Urinary bladder (tissue), 3 donors: ENCODE measurements at regions not wholly inside any gene's neighbourhood (a gene's known extent, or its start where the extent isn't known, plus 50 kb on each side); places are given as distances from the start of the nearest gene placed in this dataset.

Experiments
- DNase-seq: peaks from one replicate; pipeline ENCODE4 v3.0.0-alpha.2; 2015; ENCODE audit errors: extremely low spot score
- H3K27ac ChIP-seq: one replicate; pipeline ENCODE4 v1.5.1; 2013; ENCODE audit warnings: low read depth, mild to moderate bottlenecking, moderate library complexity
- H3K36me3 ChIP-seq: one replicate; pipeline ENCODE4 v1.6.1; 2013; ENCODE audit warnings: mild to moderate bottlenecking, moderate library complexity; ENCODE audit not compliant: insufficient read depth
- H3K4me1 ChIP-seq: one replicate; pipeline ENCODE4 v1.6.1; 2013; ENCODE audit warnings: mild to moderate bottlenecking, moderate library complexity; ENCODE audit not compliant: insufficient read depth
- H3K4me3 ChIP-seq: one replicate; pipeline ENCODE4 v1.5.1; 2013; ENCODE audit warnings: low read depth, low read length
- WGBS: extraction: QIAGEN DNeasy Blood & Tissue Kit; methylation state at CpG from one replicate; pipeline ENCODE4 v1.1.7; 2013; 5-methylcytosine and 5-hydroxymethylcytosine counted together
- donor health status: healthy with polysubstance abuse.
- donor health status: healthy.

DNA sequence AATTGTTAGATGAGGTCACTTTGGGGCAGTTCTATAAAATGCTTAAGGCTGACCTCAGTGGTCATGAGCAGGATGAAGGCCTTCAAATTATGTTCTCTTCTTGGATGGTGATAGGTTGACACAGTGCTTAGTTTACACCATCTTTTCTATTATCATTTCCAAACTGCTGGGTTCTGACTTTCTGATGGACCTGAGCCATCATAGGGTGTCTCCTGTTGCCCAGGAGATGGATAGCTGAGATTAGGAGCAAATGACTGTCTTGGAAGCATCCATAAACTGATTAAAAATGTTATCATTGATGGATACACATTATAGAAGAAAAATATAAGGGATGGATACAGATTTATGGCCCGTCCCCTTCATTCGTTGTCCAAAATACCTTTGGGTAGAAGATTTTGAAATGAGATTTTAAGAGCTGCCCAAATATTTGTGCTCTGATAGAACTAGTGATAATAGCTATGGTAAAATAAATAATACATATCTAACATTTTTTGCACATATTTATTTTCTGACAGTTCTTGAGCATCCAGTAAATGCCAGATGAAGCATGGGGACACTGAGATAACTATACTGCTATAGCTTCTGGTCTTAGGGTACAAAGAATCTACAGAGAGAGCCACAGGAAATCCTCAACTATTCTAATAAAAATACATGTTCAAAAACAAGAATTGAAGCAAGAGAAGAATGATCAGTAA lies 839.4 kb upstream of the LCORL start:
- no peak overlapping the region for H3K27ac ChIP-seq
- DNase-seq = no peak
- WGBS = 73% methylated on average over 2 of the region's 2 CpGs
- H3K36me3 ChIP-seq = no peaks in the 10 kb centered on the region
- H3K4me3 ChIP-seq = no peak overlapping the region
- no peaks in the 10 kb centered on the region for H3K4me1 ChIP-seq

DNA sequence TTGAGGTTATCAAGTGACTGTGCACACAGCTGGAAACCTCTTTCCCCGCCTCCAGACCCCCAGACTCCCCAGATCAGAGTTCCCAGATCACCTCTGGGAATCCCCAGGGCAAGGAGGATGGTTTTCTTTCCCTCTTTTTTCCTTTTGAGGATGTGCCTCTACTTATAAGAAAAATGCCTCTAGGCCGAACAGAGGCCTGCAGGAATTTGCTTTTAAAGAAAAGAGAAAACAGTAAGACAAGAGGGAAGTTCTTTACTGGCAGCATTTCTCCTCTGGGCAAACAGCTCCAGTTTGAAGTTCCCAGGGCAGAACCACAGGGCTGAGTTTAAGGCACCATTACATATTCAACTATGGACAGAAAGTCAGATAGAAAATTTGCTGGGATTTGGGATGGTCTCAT lies 837.9 kb upstream of the LCORL start:
- H3K36me3 ChIP-seq = no peaks in the 10 kb centered on the region
- DNase-seq = no peak
- no peaks in the 10 kb centered on the region for H3K4me1 ChIP-seq
- 72% methylated on average over 2 of the region's 2 CpGs for WGBS
- no peak overlapping the region for H3K4me3 ChIP-seq
- H3K27ac ChIP-seq = no peak overlapping the region

GRCh38 chr4:18858229-18858922 lies 836.8 kb upstream of the LCORL start:
- Histone ChIP-seq H3K27ac (no peak overlapping the region), H3K36me3 (no peaks in the 10 kb centered on the region), H3K4me1 (no peaks in the 10 kb centered on the region), H3K4me3 (no peak overlapping the region)
- 89% methylated on average over 6 of the region's 6 CpGs for WGBS
- DNase-seq = no peak

- H3K36me3 ChIP-seq = no peaks in the 10 kb centered on the region
- H3K27ac ChIP-seq = no peak overlapping the region
- no peaks in the 10 kb centered on the region for H3K4me1 ChIP-seq
- no peak overlapping the region for H3K4me3 ChIP-seq
- no peak for DNase-seq
- 69% methylated on average over 2 of the region's 2 CpGs for WGBS
Observed at GRCh38 chr4:18850867-18851266, 829.3 kb upstream of the LCORL start.

- H3K27ac ChIP-seq = no peak overlapping the region
- H3K36me3 ChIP-seq = no peaks in the 10 kb centered on the region
- 71% methylated on average over 5 of the region's 5 CpGs for WGBS
- DNase-seq = no peak
- H3K4me3 ChIP-seq = no peak overlapping the region
- H3K4me1 ChIP-seq = no peaks in the 10 kb centered on the region
Observed at GRCh38 chr4:18847249-18847890, 825.8 kb upstream of the LCORL start.

- WGBS = 97% methylated on average over 1 of the region's 1 CpG
- H3K27ac ChIP-seq = no peak overlapping the region
- DNase-seq = no peak
- no peaks in the 10 kb centered on the region for H3K36me3 ChIP-seq
- H3K4me3 ChIP-seq = no peak overlapping the region
- H3K4me1 ChIP-seq = no peaks in the 10 kb centered on the region
Observed at GRCh38 chr4:18846313-18846712, 824.8 kb upstream of the LCORL start.

- Histone ChIP-seq H3K27ac (no peak overlapping the region), H3K4me3 (no peak overlapping the region), H3K4me1 (no peaks in the 10 kb centered on the region), H3K36me3 (no peaks in the 10 kb centered on the region)
- 65% methylated on average over 1 of the region's 1 CpG for WGBS
- no peak for DNase-seq
Observed at GRCh38 chr4:18844726-18845125, 823.2 kb upstream of the LCORL start.

DNA sequence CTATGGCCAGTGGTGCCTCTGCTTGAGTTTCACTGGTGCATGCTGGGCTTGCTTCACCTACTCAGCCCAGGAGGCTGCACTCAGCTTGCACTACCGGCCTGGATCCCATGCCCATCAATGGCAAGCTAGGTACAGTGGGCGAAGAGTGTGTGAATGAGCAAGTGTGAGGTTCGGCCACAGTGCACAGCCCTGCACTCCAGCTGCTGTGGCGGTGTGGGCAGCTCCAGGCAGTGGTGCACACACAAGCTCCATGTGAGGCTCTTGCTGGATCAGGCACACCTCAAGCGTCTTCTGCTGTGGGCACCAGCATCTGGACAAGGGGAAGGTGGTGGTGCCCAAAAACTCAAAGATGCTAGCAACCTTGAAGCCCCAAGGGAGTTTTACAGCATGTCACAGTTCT lies 820.9 kb upstream of the LCORL start:
- WGBS = 86% methylated on average over 5 of the region's 5 CpGs
- no peak for DNase-seq
- H3K4me3 ChIP-seq = no peak overlapping the region
- no peaks in the 10 kb centered on the region for H3K4me1 ChIP-seq
- H3K36me3 ChIP-seq = no peaks in the 10 kb centered on the region
- H3K27ac ChIP-seq = no peak overlapping the region

- Histone ChIP-seq H3K4me3 (no peak overlapping the region), H3K27ac (no peak overlapping the region), H3K36me3 (no peaks in the 10 kb centered on the region), H3K4me1 (no peaks in the 10 kb centered on the region)
- DNase-seq = no peak
- 63% methylated on average over 3 of the region's 3 CpGs for WGBS
Observed at GRCh38 chr4:18840481-18840880, 818.9 kb upstream of the LCORL start.

- H3K4me3 ChIP-seq = no peak overlapping the region
- H3K4me1 ChIP-seq = no peaks in the 10 kb centered on the region
- no peak for DNase-seq
- 95% methylated on average over 4 of the region's 4 CpGs for WGBS
- no peaks in the 10 kb centered on the region for H3K36me3 ChIP-seq
- H3K27ac ChIP-seq = no peak overlapping the region
Observed at GRCh38 chr4:18816228-18816895, 794.8 kb upstream of the LCORL start.

- Histone ChIP-seq H3K4me1 (no peaks in the 10 kb centered on the region), H3K27ac (no peak overlapping the region), H3K4me3 (no peak overlapping the region), H3K36me3 (no peaks in the 10 kb centered on the region)
- 92% methylated on average over 3 of the region's 3 CpGs for WGBS
- no peak for DNase-seq
Observed at GRCh38 chr4:18815779-18816173, 794.2 kb upstream of the LCORL start.

DNA sequence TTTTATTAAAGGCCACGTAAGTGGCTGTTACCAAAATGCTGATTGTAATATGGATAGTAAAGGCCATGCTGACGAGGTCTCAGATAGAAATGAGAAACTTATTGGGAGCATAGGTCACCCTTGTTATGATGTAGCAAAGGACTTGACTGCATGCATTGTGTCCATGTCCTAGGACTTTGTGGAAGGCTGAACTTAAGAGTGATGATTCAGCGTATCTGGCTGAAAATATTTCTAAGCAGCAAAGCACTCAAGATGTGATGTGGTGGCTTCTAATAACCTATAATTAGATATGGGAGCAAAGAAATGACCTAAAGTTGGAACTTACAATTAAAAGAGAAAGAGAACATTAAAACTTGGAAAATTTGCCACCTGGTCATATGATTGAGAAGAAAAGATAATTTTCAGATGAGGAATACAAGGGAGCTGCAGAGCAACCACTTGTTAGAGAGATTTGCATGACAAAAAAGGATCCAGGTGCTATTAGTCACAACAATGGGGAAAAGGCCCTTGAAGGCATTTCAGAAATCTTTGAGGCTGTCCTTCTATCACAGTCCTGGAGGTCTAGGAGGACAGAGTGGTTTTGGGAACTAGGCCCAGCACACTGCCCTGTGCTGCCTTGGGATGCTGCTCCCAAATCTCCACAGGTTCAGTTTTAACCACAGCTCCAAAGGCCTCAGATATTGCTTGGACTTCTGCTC lies 793.7 kb upstream of the LCORL start:
- H3K36me3 ChIP-seq = no peaks in the 10 kb centered on the region
- 85% methylated on average over 3 of the region's 3 CpGs for WGBS
- DNase-seq = no peak
- H3K4me1 ChIP-seq = no peaks in the 10 kb centered on the region
- no peak overlapping the region for H3K27ac ChIP-seq
- no peak overlapping the region for H3K4me3 ChIP-seq

GRCh38 chr4:18813771-18814170 lies 792.2 kb upstream of the LCORL start:
- H3K27ac ChIP-seq = no peak overlapping the region

More at GRCh38 chr4:18813771-18814170, 792.2 kb upstream of the LCORL start:
- H3K4me1 ChIP-seq = no peaks in the 10 kb centered on the region
- DNase-seq = no peak
- H3K36me3 ChIP-seq = no peaks in the 10 kb centered on the region
- no peak overlapping the region for H3K4me3 ChIP-seq
